IMR-90 (cell line): ENCODE measurements at regions not wholly inside any gene's neighbourhood (a gene's known extent, or its start where the extent isn't known, plus 50 kb on each side); places are given as distances from the start of the nearest gene placed in this dataset.

Experiments used
- ATAC-seq: fragments of 200-7000 bp; cut with Tn5 transposase; 2 replicates; pipeline ENCODE4 v1.9.1; 2020; ENCODE audit warnings: low read depth, mild to moderate bottlenecking, moderate library complexity
- BruUV-seq: library from RNA; stranded (reverse); fragments of 400-500 nt; replicated peaks from 2 replicates; lab custom pipeline; 2021; lab: Mats Ljungman, UMichigan
- CTCF ChIA-PET: fragments of 300-600 bp; formaldehyde crosslinking; extraction: SDS; loops from one replicate; lab custom pipeline; 2021; ENCODE audit warnings: antibody characterized with exemption; lab: Yijun Ruan, JAX
- POLR2A ChIA-PET: fragments of 300-600 bp; sonication (Branson Sonifier 250); formaldehyde crosslinking; loops from one replicate; lab custom pipeline; 2022; ENCODE audit warnings: antibody characterized with exemption; ENCODE audit not compliant: unreplicated experiment; lab: Charles Lee
- DNase-seq: peaks from one replicate; pipeline ENCODE4 v3.0.0; 2013
- H2AFZ ChIP-seq: replicated peaks from 2 replicates; pipeline ENCODE3; 2013; ENCODE audit warnings: low read length, mild to moderate bottlenecking; ENCODE audit not compliant: poor library complexity
- H2AK5ac ChIP-seq: 2 replicates; pipeline ENCODE4 v1.6.1; 2013; ENCODE audit warnings: low read depth, low read length, inconsistent platforms
- H2AK9ac ChIP-seq: replicated peaks from 2 replicates; pipeline ENCODE3; 2013; ENCODE audit warnings: mild to moderate bottlenecking, low read depth, low read length, moderate library complexity; ENCODE audit not compliant: poor library complexity
- H2BK120ac ChIP-seq: 2 replicates; pipeline ENCODE4 v1.6.1; 2013; ENCODE audit warnings: low read depth, low read length, inconsistent platforms
- H2BK15ac ChIP-seq: 3 replicates; pipeline ENCODE4 v1.6.1; 2013; ENCODE audit warnings: low read depth, low read length, inconsistent platforms
- H2BK20ac ChIP-seq: 2 replicates; pipeline ENCODE4 v1.6.1; 2013; ENCODE audit warnings: low read depth, mild to moderate bottlenecking, inconsistent platforms, low read length, moderate library complexity
- H2BK5ac ChIP-seq: 2 replicates; pipeline ENCODE4 v1.6.1; 2013; ENCODE audit warnings: mild to moderate bottlenecking, low read depth, low read length, inconsistent platforms; ENCODE audit not compliant: poor library complexity, severe bottlenecking
- H3K14ac ChIP-seq: replicated peaks from 2 replicates; pipeline ENCODE4 v1.6.1; 2013; ENCODE audit warnings: low read depth, low read length, inconsistent platforms
- H3K18ac ChIP-seq: 2 replicates; pipeline ENCODE4 v1.6.1; 2013; ENCODE audit warnings: low read depth, low read length, control low read depth
- H3K23ac ChIP-seq: 2 replicates; pipeline ENCODE4 v1.6.1; 2013; ENCODE audit warnings: low read depth, low read length, inconsistent platforms
- H3K27ac ChIP-seq: 2 replicates; pipeline ENCODE4 v1.5.1; 2013; ENCODE audit warnings: mild to moderate bottlenecking, control low read depth, low read length; ENCODE audit not compliant: insufficient read depth
- H3K27me3 ChIP-seq: 2 replicates; pipeline ENCODE4 v1.6.1; 2013; ENCODE audit warnings: low read length; ENCODE audit not compliant: control insufficient read depth, insufficient read depth
- H3K36me3 ChIP-seq: 2 replicates; pipeline ENCODE4 v1.6.1; 2013; ENCODE audit warnings: low read length, mixed read lengths; ENCODE audit not compliant: control insufficient read depth, insufficient read depth
- H3K4ac ChIP-seq: 2 replicates; pipeline ENCODE4 v1.6.1; 2013; ENCODE audit warnings: low read depth, low read length, inconsistent platforms
- H3K4me1 ChIP-seq: 2 replicates; pipeline ENCODE4 v1.6.1; 2013; ENCODE audit warnings: low read length, mixed read lengths; ENCODE audit not compliant: control insufficient read depth, insufficient read depth
- H3K4me2 ChIP-seq: 2 replicates; pipeline ENCODE4 v1.6.1; 2013; ENCODE audit warnings: low read depth, mild to moderate bottlenecking, control low read depth, low read length, moderate library complexity
- H3K4me3 ChIP-seq: 2 replicates; pipeline ENCODE4 v1.5.1; 2013; ENCODE audit warnings: low read depth, mild to moderate bottlenecking, control low read depth, low read length, moderate library complexity; ENCODE audit not compliant: insufficient read depth
- H3K56ac ChIP-seq: 2 replicates; pipeline ENCODE4 v1.6.1; 2013; ENCODE audit warnings: low read length, inconsistent platforms; ENCODE audit not compliant: insufficient read depth; ENCODE audit errors: extremely low read depth
- H3K79me1 ChIP-seq, 2 experiments: 2 replicates each; pipeline ENCODE4 v1.6.1; 2013; ENCODE audit warnings: low read length in 2 of 2, inconsistent platforms in 1 of 2, low read depth in 1 of 2
- H3K9ac ChIP-seq: 2 replicates; pipeline ENCODE4 v1.6.1; 2013; ENCODE audit warnings: low read depth, low read length, control low read depth
- H3K9me1 ChIP-seq: 2 replicates; pipeline ENCODE4 v1.6.1; 2013; ENCODE audit warnings: low read length, inconsistent platforms; ENCODE audit not compliant: insufficient read depth
- H3K9me3 ChIP-seq: 2 replicates; pipeline ENCODE4 v1.6.1; 2013; ENCODE audit warnings: low read length; ENCODE audit not compliant: control insufficient read depth, insufficient read depth
- H4K20me1 ChIP-seq: 2 replicates; pipeline ENCODE4 v1.6.1; 2013; ENCODE audit warnings: low read length, inconsistent platforms; ENCODE audit not compliant: insufficient read depth
- H4K5ac ChIP-seq: 2 replicates; pipeline ENCODE4 v1.6.1; 2013; ENCODE audit warnings: mild to moderate bottlenecking, low read depth, low read length, control low read depth
- H4K8ac ChIP-seq, 2 experiments: 2 replicates each; pipeline ENCODE4 v1.6.1; 2013; ENCODE audit warnings: low read depth in 2 of 2, low read length in 2 of 2, control low read depth in 1 of 2, inconsistent platforms in 1 of 2
- H4K91ac ChIP-seq: 2 replicates; pipeline ENCODE4 v1.6.1; 2013; ENCODE audit warnings: low read depth, low read length, inconsistent platforms; ENCODE audit not compliant: insufficient read depth
- FOS ChIP-seq: fragments of 150-350 bp; IDR thresholded peaks from 2 replicates; pipeline ENCODE4 v1.6.1; 2016; ENCODE audit warnings: low read depth, low read length
- MXI1 ChIP-seq: IDR thresholded peaks from 2 replicates; pipeline ENCODE4 v1.6.1; 2012; ENCODE audit warnings: low read depth, mild to moderate bottlenecking, low read length, moderate library complexity, borderline replicate concordance
- NFE2L2 ChIP-seq: fragments of 150-350 bp; IDR thresholded peaks from 2 replicates; pipeline ENCODE4 v1.6.1; 2016; ENCODE audit warnings: low read depth, mild to moderate bottlenecking, low read length
- POLR2A ChIP-seq: IDR thresholded peaks from 2 replicates; pipeline ENCODE4 v1.6.1; 2012; ENCODE audit warnings: mild to moderate bottlenecking, low read depth, low read length
- RFX5 ChIP-seq: IDR thresholded peaks from 2 replicates; pipeline ENCODE4 v1.8.0; 2012; ENCODE audit warnings: low read depth, mild to moderate bottlenecking, low read length, moderate library complexity
- dilution Hi-C: fragments of 300-500 bp; cut with HindIII; formaldehyde crosslinking; loops from one replicate; pipeline ENCODE4 v1.14.3; 2018; ENCODE audit warnings: low sequenced_read_pairs; ENCODE audit not compliant: unreplicated experiment
- in situ Hi-C: fragments of 300-500 bp; cut with MboI; formaldehyde crosslinking; loops from 3 replicates; pipeline ENCODE4 v1.14.3; 2019; ENCODE audit warnings: low sequenced_read_pairs, inconsistent platforms, mixed read lengths
- intact Hi-C: fragments of 100-400 bp; cut with micrococcal nuclease; formaldehyde crosslinking; loops from 2 replicates; pipeline ENCODE4 v1.10.0; 2022
- TF ChIP-seq, protein P1 (sequence below): conservative IDR thresholded peaks from 2 replicates; pipeline ENCODE4 v1.5.1; 2012; ENCODE audit warnings: mild to moderate bottlenecking, low read depth, low read length, improper control_type of control experiment
- TF ChIP-seq, protein P2 (sequence below): fragments of 150-350 bp; IDR thresholded peaks from 2 replicates; pipeline ENCODE4 v1.6.1; 2017; ENCODE audit warnings: mild to moderate bottlenecking, antibody characterized with exemption, low read length, low read depth

DNA sequence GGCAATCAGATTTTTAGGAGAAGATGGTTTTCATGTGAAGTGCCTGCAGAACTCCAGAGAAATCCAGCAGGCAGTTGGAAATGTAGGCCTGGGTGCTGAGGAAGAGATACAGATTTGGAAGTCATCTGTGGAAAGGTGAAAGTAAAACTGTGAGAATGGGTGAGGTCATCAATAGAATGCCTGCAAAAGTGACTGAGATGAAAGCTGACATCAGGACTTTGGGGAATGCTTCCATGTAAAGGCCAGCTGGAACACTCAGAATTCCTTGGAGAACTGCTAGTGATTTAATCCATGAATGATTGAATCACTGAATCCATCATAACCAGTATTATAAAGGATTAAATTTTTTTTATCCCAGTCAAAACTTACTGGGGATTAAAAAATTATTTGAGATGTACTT lies 124.5 kb upstream of the GIMD1 start:
- dilution Hi-C loops (no loop called here), intact Hi-C loops (no loop called here), in situ Hi-C loops (no loop called here)
- Histone ChIP-seq H3K27me3 (no peaks in the 10 kb centered on the region), H3K79me1 (no peaks in the 10 kb centered on the region), H3K4me2 (no peak overlapping the region), H3K18ac (no peak overlapping the region), H3K9me1 (no peaks in the 10 kb centered on the region), H4K8ac (no peak overlapping the region), H3K14ac (no peak overlapping the region), H3K27ac (no peak overlapping the region), H3K4me1 (no peaks in the 10 kb centered on the region), H3K9me3 (no peaks in the 10 kb centered on the region), H2AK5ac (no peak overlapping the region), H3K56ac (no peak overlapping the region), H3K9ac (no peak overlapping the region), H2BK20ac (no peak overlapping the region), H4K5ac (no peak overlapping the region), H2BK120ac (no peak overlapping the region), H2BK5ac (no peak overlapping the region), H3K4me3 (no peak overlapping the region), H4K91ac (no peak overlapping the region), H3K4ac (no peak overlapping the region), H2BK15ac (no peak overlapping the region), H3K36me3 (no peaks in the 10 kb centered on the region), H2AK9ac (no peak overlapping the region), H3K23ac (no peak overlapping the region), H4K20me1 (no peaks in the 10 kb centered on the region), H2AFZ (peak overlapping the region; percentile 32)
- ATAC-seq (no peak), DNase-seq (no peak)
- CTCF ChIA-PET = no interaction called here
- BruUV-seq = no TSS peak
- TF ChIP-seq MXI1 (no peak), POLR2A (no peak), FOS (no peak), RFX5 (no peak), NFE2L2 (no peak)
- TF ChIP-seq, protein P1, sequence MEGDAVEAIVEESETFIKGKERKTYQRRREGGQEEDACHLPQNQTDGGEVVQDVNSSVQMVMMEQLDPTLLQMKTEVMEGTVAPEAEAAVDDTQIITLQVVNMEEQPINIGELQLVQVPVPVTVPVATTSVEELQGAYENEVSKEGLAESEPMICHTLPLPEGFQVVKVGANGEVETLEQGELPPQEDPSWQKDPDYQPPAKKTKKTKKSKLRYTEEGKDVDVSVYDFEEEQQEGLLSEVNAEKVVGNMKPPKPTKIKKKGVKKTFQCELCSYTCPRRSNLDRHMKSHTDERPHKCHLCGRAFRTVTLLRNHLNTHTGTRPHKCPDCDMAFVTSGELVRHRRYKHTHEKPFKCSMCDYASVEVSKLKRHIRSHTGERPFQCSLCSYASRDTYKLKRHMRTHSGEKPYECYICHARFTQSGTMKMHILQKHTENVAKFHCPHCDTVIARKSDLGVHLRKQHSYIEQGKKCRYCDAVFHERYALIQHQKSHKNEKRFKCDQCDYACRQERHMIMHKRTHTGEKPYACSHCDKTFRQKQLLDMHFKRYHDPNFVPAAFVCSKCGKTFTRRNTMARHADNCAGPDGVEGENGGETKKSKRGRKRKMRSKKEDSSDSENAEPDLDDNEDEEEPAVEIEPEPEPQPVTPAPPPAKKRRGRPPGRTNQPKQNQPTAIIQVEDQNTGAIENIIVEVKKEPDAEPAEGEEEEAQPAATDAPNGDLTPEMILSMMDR = no peak
- TF ChIP-seq, protein P2, sequence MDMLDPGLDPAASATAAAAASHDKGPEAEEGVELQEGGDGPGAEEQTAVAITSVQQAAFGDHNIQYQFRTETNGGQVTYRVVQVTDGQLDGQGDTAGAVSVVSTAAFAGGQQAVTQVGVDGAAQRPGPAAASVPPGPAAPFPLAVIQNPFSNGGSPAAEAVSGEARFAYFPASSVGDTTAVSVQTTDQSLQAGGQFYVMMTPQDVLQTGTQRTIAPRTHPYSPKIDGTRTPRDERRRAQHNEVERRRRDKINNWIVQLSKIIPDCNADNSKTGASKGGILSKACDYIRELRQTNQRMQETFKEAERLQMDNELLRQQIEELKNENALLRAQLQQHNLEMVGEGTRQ = no peak
- POLR2A ChIA-PET = no interaction called here
